ENCODE measurements at regions not wholly inside any gene's neighbourhood (a gene's known extent, or its start where the extent isn't known, plus 50 kb on each side); places are given as distances from the start of the nearest gene placed in this dataset.

GRCh38 chr13:74674720-74675119 lies 540.5 kb upstream of the KLF12 start:
- no peak for DNase-seq

- no peak for DNase-seq
Observed at GRCh38 chr13:74669149-74669548, 534.9 kb upstream of the KLF12 start.

GRCh38 chr13:74667656-74668203 lies 533.5 kb upstream of the KLF12 start:
- no peak for DNase-seq

DNA sequence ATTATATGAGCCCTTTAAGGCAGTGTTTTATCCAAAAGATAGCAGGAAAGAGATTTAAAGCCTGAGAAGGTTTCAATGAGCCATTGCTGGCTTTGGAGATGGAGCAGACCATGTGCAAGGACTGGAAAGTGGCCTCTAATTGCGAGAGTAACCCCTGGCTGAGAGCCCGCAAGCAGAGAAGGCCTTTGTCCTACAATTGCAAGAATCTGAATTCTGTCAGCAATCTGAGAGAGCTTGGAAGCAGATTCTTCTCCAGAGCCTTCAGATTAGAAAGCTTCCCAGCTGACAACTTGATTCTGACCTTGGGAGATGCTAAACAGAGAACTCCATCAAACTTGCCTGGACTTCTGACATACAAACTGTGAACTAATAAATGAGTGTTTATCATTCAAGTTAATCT lies 528.7 kb upstream of the KLF12 start:
- peak in 1 of 3 donors; percentile 52 for DNase-seq

- DNase-seq, result peak in 1 of 3 donors; percentile 29
Observed at GRCh38 chr13:74661851-74662250, 527.6 kb upstream of the KLF12 start.

- no peak for DNase-seq
Observed at GRCh38 chr13:74657765-74658164, 523.6 kb upstream of the KLF12 start.

GRCh38 chr13:74651121-74651520 lies 516.9 kb upstream of the KLF12 start:
- DNase-seq, result no peak

DNA sequence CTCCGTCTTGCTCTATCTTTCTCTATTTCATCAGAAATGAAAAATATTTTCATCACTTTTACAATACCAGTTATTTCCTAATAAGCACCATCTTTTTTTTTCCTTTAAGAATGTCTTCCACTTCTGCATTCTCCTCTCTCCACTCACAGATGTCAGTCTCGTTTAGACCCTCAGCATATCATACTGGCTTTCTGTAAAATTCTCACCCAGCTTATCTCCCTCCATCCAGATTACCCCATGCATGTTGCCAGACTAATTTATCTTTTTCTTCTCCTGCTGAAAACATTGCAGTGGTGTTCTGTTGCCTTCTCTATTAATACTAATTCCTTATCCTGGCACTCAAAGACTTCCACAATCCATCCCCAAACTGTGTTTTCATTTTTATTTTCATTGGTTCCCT lies 513.8 kb upstream of the KLF12 start:
- DNase-seq, result no peak

DNA sequence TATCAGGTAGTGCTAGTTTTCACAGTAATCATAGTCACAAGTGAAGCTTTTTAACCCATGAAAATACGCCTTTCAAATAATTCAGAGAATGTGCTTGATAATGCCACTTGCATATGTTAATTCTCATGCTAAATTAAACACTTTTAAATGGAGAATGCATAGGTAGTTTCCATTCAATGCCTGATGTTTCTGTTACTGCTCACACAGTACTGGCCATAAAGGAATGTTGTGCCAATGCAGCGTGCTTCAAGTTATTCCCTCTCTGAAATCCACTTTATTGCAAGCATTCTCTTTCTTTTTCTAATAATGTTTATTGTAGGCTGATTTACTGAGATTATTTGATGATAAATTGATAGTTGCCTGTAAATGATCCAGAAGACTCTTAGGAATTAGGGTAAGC lies 513.0 kb upstream of the KLF12 start:
- no peak for DNase-seq

DNA sequence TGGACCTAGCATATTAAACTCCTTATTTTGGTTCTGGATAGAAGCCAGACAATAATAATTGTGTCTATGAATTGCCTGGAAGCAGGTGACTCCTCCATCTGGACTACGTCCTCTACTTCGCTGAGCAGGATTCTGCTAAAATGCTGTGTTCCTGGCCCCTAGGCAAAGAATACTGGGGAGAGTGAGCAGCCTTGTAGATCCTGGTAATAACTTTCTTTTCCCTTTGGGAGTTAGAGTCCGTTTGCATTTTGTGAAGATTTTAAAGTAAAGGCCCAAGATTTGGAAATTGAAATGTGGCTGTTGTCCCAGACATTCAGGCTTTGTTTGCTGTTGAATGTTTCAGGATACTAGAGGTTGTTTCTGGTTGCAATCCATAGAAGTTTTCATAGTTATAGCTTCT lies 511.9 kb upstream of the KLF12 start:
- DNase-seq, result peak in 2 of 3 donors; percentile 54 to 85

GRCh38 chr13:74645586-74645985 lies 511.4 kb upstream of the KLF12 start:
- DNase-seq, result peak in 2 of 3 donors; percentile 44 to 66

DNA sequence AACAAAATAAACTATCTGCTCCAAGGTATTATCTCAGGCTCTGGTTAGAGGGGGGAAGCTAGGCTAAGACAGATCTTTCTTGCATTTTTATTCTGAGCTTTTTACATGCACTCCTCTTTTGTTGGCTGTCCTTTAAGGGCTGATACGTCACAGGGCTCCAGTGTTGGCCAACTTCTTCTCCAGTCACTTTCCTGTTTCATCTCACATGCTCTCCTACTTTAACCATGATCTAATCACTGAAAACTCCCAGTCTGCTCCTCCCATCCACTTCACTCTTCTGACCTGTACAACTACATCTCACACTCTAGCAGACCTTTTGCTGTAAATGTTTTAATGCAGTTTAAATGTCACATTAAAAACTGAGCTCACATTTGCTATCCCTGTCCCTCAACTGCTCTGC lies 510.0 kb upstream of the KLF12 start:
- DNase-seq, result peak in 2 of 3 donors; percentile 48 to 60

- DNase-seq, result no peak
Observed at GRCh38 chr13:74641586-74641985, 507.4 kb upstream of the KLF12 start.

DNA sequence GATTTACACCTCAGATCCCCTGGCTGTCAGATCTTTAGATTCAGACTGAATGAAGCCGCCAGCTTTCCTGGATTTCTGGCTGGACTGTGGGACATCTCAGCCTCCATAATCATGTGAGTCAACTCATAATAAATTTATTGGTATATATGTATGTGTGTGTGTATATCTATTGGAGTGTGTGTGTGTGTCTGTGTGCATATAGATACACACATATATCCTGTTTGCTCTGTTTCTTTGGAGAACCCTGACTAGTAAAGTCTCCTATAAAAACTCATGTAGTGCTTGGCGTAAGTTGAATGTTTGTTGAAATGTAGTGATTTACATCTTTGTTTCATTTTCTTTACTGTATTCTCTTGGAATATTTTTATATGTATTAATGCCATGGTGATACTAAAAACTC lies 499.5 kb upstream of the KLF12 start:
- no peak for DNase-seq

DNA sequence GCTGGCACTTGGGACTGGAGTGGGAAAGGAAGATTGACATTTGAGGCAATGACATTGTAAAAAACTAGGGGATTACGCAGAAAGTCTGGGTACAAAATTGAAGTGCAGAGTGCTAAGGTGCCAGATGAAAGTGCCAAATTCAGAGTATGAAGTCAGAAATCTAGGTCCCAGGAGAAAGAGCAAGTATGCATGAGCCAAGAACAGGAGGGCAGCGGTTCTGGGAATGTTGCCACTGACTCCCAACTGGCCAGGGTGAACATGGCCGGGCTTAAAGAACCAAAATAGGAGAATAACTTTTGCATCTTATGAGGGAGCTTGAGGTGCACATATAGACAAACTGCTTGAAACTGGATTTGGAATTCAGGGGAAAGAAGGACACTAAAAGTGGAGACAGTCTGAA lies 495.8 kb upstream of the KLF12 start:
- DNase-seq, result no peak

DNA sequence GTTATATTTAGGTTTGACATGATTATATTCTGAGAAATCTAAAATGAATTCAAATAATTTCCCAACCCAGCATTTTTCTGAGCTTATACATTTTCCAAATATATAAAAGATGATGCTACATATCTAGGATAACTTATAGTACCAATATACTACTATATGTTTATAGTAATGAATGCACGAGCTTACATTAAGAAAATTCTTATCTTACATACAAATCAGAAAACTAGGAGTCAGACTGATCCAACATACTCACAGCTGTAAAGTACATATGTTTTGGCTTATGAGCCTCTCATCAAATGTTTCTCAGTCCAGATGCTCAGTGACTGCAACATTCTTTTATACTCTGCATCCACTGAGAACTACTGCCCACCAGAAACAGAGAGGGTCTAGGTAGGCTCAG lies 491.3 kb upstream of the KLF12 start:
- peak in 2 of 3 donors; percentile 32 to 62 for DNase-seq

GRCh38 chr13:74623761-74624160 lies 489.6 kb upstream of the KLF12 start:
- peak in 2 of 3 donors; percentile 10 to 62 for DNase-seq

DNA sequence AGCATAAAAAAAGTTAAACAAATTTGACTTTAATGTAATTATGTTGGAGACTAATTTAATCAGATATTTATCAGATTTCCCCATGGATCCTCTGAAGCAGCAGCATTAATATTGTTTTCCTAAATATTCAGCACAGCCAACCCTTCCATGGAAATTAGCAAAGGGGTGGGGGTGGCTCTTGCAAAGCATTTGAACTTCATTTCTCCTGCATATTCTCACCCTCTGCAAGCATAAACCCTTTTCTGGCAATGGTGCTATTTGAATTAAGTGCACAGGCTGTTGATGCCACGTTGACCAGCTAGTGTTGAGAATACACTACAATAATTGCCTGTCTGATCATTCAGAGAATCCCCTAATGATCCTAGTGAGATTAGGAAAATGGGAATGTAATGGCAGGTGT lies 488.1 kb upstream of the KLF12 start:
- no peak for DNase-seq

GRCh38 chr13:74620711-74621110 lies 486.5 kb upstream of the KLF12 start:
- no peak for DNase-seq

DNA sequence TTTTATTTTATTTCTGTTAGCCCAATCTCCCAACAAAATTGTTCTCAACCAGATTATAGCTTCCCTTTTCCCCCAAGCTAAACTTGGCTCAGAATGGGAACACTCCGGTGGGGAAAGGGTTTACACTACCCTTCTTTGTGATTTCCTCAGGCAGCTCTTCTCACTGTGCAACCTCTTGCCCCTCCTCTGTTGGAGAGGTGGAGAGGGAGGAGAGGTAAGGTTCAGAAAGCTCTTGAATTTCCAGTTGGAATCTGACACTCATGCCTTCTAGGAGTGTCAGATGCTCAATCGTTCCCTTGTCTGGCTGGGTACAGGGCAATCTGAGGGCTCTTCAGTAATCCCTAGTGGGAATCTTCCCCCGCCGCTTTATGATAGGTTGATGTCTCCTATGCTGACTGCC lies 486.1 kb upstream of the KLF12 start:
- no peak for DNase-seq

DNA sequence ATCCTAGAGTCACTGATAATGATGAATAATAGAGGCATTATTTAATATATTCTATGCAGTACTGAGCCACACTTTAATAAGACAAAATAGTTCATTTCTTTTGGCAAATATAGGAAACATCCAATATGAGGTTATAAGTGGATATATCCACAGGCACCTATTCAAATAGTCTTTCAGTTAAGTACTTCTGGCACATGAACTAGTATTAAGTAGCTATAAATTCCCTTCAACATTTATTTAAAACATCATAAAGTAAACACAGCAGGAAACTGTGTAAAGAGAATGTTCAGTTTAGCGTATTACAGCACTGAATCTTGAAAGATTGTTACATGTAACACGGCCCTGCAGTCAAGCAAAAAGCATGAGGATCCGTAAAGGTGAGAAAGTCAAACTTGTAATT lies 463.3 kb upstream of the KLF12 start:
- DNase-seq, result peak in 1 of 3 donors; percentile 13

GRCh38 chr13:74596691-74597090 lies 462.5 kb upstream of the KLF12 start:
- no peak for DNase-seq

DNA sequence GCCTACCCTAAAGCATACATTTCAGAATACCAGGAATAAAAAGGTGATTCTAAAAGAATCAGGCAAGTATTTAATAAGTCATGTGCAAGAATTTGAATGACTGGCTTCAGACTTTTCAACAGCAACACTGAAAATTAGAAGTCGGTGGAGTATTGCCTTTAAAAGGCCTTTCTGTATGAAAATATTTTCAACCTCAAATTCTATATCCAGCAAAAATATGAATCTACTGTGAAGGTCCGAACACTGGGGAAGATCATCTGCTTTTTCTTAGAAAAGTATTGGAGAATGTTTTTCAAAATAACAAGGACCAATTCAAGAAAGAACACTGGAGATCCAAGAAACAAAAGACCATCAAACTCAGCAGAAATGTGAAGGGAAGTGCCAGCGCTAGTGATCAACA lies 459.5 kb upstream of the KLF12 start:
- no peak for DNase-seq

GRCh38 chr13:74586847-74587246 lies 452.6 kb upstream of the KLF12 start:
- no peak for DNase-seq

- DNase-seq, result peak in 1 of 3 donors; percentile 52
Observed at GRCh38 chr13:74576420-74576819, 442.2 kb upstream of the KLF12 start.
